Gastroesophageal sphincter (tissue), 4 donors: ENCODE measurements at regions not wholly inside any gene's neighbourhood (a gene's known extent, or its start where the extent isn't known, plus 50 kb on each side); places are given as distances from the start of the nearest gene placed in this dataset.

Experiments
- ATAC-seq: fragments of 150-250 bp; one replicate; pipeline ENCODE4 v1.9.1; 2016; ENCODE audit warnings: mild to moderate bottlenecking, moderate library complexity
- H3K27ac ChIP-seq, 4 donors: fragments of 200-600 bp; sonication (generic) in 3 of 4; 1 replicate in 3 of 4; 2 replicates in 1 of 4; pipeline ENCODE4 v1.5.1; 2016 to 2019
- H3K27me3 ChIP-seq: fragments of 200-600 bp; sonication (generic); one replicate; pipeline ENCODE4 v1.5.1; 2019
- H3K36me3 ChIP-seq, 2 donors: fragments of 200-600 bp; sonication (generic); one replicate each; pipeline ENCODE4 v1.5.1; 2019; ENCODE audit warnings: control low read depth in 1 of 2
- H3K4me1 ChIP-seq, 3 donors: fragments of 200-600 bp; sonication (generic); 1 replicate in 2 of 3; 2 replicates in 1 of 3; pipeline ENCODE4 v1.5.1; 2016 to 2019; ENCODE audit warnings: control low read depth in 2 of 3
- H3K4me3 ChIP-seq, 2 donors: fragments of 200-600 bp; sonication (generic); one replicate each; pipeline ENCODE4 v1.5.1; 2019; ENCODE audit warnings: mild to moderate bottlenecking in 1 of 2, moderate library complexity in 1 of 2
- H3K9me3 ChIP-seq, 3 donors: fragments of 200-600 bp; sonication (generic); one replicate each; pipeline ENCODE4 v1.5.1; 2017 to 2019; ENCODE audit warnings: control low read depth in 2 of 3
- EP300 ChIP-seq: sonication (generic); formaldehyde crosslinking; IDR thresholded peaks from one replicate; pipeline ENCODE4 v1.6.1; 2017; ENCODE audit warnings: antibody characterized with exemption, mild to moderate bottlenecking
- POLR2A ChIP-seq, 2 donors: fragments of 450-650 bp; IDR thresholded peaks; one replicate each; pipeline ENCODE4 v1.6.1; 2017; ENCODE audit warnings: antibody characterized with exemption in 2 of 2, mild to moderate bottlenecking in 2 of 2, moderate library complexity in 1 of 2
- POLR2AphosphoS5 ChIP-seq: sonication (generic); formaldehyde crosslinking; IDR thresholded peaks from one replicate; pipeline ENCODE4 v1.6.1; 2017; ENCODE audit warnings: antibody characterized with exemption
- WGBS, 2 donors: methylation state at CpG; one replicate each; pipeline ENCODE4 v1.1.5; 2018; ENCODE audit warnings: low coverage in 1 of 2; 5-methylcytosine and 5-hydroxymethylcytosine counted together
- TF ChIP-seq, protein P1 (sequence below), 4 experiments: fragments of 200-600 bp in 2 of 4; fragments of 450-650 bp in 2 of 4; sonication (generic) in 1 of 4; IDR thresholded peaks; one replicate each; pipeline ENCODE4 v1.5.1; 2017 to 2019; ENCODE audit warnings: antibody characterized with exemption in 4 of 4, mild to moderate bottlenecking in 2 of 4, moderate library complexity in 2 of 4

DNA sequence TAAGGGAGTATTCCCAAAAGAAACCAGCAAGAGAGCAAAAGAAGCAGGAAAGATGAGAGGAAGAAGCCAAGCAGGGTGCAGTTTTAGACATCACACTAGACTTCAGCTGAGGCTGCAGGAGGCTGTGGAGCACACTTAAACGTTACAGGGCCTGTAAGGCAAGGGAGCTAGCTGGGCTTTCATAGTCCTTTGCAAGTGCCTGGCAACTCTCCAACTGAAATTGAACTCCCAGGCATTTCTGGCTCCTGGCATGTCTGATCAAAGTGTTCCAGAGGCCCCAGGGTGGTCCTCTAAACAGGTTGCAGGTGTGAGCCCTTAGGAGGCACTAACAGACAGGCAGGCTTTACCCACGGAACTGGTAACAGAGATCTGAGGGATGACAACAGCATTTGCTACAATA, 750.2 kb downstream of the XPNPEP1 start:
- no peaks in the 10 kb centered on the region for H3K9me3 ChIP-seq
- no peaks in the 10 kb centered on the region for H3K4me1 ChIP-seq
- H3K27ac ChIP-seq: no peak overlapping the region
- no peaks in the 10 kb centered on the region for H3K27me3 ChIP-seq
- 32% methylated on average over 2 of the region's 2 CpGs; no CpG with 5 or more reads in 1 of the 2 donors for WGBS, 2 donors
- H3K36me3 ChIP-seq: no peaks in the 10 kb centered on the region
- no peak for ATAC-seq
- no peak overlapping the region for H3K4me3 ChIP-seq
- no peak for TF ChIP-seq POLR2AphosphoS5
- TF ChIP-seq, protein P1, sequence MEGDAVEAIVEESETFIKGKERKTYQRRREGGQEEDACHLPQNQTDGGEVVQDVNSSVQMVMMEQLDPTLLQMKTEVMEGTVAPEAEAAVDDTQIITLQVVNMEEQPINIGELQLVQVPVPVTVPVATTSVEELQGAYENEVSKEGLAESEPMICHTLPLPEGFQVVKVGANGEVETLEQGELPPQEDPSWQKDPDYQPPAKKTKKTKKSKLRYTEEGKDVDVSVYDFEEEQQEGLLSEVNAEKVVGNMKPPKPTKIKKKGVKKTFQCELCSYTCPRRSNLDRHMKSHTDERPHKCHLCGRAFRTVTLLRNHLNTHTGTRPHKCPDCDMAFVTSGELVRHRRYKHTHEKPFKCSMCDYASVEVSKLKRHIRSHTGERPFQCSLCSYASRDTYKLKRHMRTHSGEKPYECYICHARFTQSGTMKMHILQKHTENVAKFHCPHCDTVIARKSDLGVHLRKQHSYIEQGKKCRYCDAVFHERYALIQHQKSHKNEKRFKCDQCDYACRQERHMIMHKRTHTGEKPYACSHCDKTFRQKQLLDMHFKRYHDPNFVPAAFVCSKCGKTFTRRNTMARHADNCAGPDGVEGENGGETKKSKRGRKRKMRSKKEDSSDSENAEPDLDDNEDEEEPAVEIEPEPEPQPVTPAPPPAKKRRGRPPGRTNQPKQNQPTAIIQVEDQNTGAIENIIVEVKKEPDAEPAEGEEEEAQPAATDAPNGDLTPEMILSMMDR (IDR thresholded peaks at IDR 0.05): no peak
- TF ChIP-seq EP300: no peak
- TF ChIP-seq POLR2A (IDR thresholded peaks at IDR 0.05): no peak

DNA sequence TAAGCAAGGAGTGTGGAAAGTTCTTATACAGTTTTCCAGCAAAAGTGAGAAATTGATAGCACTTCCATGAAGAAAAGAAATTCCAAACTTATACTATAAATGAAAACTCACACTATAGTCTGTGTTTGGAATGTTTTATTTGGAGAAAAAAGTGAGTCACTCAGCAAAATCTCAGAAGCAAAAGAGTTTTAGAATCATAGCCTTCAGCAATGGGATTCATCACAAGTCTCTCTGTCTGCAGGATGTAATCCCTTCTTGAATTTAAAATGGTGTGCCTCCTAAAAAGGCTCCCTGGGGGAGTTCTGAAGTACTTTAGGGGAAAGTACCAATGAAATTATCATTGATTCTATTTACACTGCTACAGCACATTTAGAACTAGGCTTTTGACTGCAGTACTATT, 756.4 kb downstream of the XPNPEP1 start:
- no peaks in the 10 kb centered on the region for H3K9me3 ChIP-seq

DNA sequence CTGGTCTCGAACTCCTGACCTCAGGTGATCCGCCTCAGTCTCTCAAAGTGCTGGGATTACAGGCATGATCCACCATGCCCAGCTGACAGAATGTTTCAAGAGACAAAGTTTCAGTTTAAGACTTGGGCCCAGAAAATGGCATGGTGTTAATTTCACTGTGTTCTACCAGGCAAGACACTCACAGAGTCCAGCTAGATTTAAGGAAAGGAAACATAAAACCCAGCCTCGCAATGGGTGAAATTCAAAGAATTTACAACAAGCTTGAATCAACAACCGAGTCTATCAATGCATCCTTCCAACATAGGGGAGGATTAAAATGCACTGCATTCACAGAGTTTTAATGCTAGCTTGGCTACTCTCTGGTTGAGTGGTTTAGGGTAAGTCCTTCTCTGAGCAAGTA, 764.0 kb downstream of the XPNPEP1 start:
- TF ChIP-seq EP300: no peak
- TF ChIP-seq POLR2AphosphoS5: no peak
- TF ChIP-seq, protein P1 (IDR thresholded peaks at IDR 0.05): no peak
- no peak for TF ChIP-seq POLR2A (IDR thresholded peaks at IDR 0.05)
- Histone ChIP-seq H3K4me3 (no peak overlapping the region), H3K9me3 (no peaks in the 10 kb centered on the region), H3K27me3 (no peaks in the 10 kb centered on the region), H3K4me1 (no peaks in the 10 kb centered on the region), H3K36me3 (no peaks in the 10 kb centered on the region), H3K27ac (no peak overlapping the region)
- ATAC-seq: no peak
- 54 to 87% methylated on average over 2 of the region's 4 CpGs for WGBS, 2 donors

More for the DNA sequence above, 756.4 kb downstream of the XPNPEP1 start:
- TF ChIP-seq EP300 (no peak), POLR2AphosphoS5 (no peak), POLR2A (IDR thresholded peaks at IDR 0.05) (no peak)
- TF ChIP-seq, protein P1 (IDR thresholded peaks at IDR 0.05): no peak
- no peak for ATAC-seq
- H3K36me3 ChIP-seq: no peaks in the 10 kb centered on the region
- no peak overlapping the region for H3K4me3 ChIP-seq
- no peak overlapping the region for H3K27ac ChIP-seq
- H3K4me1 ChIP-seq: no peaks in the 10 kb centered on the region
- no peaks in the 10 kb centered on the region for H3K27me3 ChIP-seq

DNA sequence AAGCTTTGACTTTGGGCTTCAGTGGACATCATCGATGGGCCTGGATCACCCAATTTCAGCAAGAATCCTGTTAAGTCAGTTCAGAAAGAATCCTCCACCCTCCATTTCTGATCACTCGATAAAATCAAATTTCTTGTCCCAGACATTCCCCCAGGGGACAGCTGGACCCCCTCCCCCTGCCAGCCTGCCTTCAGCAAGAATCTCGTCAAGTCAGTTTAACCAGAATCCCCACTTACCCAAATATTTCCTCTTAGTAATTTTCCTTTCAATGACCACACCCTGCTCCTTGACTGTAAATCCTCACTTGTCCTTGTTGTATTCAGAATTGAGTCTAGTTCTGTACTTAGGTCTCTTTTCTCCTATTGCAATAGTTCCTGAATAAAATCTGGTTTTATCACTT, 766.9 kb downstream of the XPNPEP1 start:
- Histone ChIP-seq H3K4me1 (no peaks in the 10 kb centered on the region), H3K4me3 (no peak overlapping the region)

DNA sequence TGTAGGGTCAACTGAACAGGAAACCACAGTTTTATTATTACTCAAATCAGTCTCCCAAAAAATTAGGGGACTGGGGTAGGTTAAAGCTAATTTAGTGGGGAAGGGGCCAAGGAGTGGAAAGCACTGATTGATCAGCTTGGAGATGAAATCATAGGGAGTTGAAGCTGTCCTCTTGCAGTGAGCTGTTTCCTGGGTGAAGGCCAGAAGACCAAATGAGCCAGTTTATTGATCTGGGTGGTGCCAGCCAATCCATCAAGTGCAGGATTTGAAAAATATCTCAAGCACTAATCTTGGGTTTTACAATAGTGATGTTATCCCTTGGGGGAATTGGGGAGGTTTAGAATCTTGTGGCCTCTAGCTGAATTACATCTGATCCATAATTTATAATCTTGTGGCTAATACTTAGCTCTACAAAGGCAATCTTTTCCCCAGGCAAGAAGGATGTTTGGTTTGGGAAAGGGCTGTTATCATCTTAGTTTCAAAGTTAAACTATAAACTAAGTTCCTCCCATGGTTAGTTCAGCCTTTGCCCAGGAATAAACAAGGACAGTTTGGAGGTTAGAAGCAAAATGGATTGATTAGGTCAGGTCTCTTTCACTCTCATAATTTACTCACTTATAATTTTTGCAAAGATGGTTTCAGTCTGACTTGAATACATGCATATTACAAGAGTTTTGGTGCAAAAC, 773.5 kb downstream of the XPNPEP1 start:
- H3K36me3 ChIP-seq: no peaks in the 10 kb centered on the region
- H3K4me3 ChIP-seq: no peak overlapping the region
- no peak overlapping the region for H3K27ac ChIP-seq
- ATAC-seq: no peak
- TF ChIP-seq, protein P1 (IDR thresholded peaks at IDR 0.05): no peak
- TF ChIP-seq EP300 (no peak), POLR2A (IDR thresholded peaks at IDR 0.05) (no peak), POLR2AphosphoS5 (no peak)
- H3K27me3 ChIP-seq: no peaks in the 10 kb centered on the region
- no peaks in the 10 kb centered on the region for H3K9me3 ChIP-seq
- no peaks in the 10 kb centered on the region for H3K4me1 ChIP-seq

More for the DNA sequence above, 766.9 kb downstream of the XPNPEP1 start:
- Histone ChIP-seq H3K9me3 (no peaks in the 10 kb centered on the region), H3K27ac (no peak overlapping the region), H3K27me3 (no peaks in the 10 kb centered on the region), H3K36me3 (no peaks in the 10 kb centered on the region)
- WGBS, 2 donors: 83 to 85% methylated on average over 3 of the region's 3 CpGs
- ATAC-seq: no peak
- no peak for TF ChIP-seq POLR2A (IDR thresholded peaks at IDR 0.05)
- TF ChIP-seq, protein P1 (IDR thresholded peaks at IDR 0.05): no peak
- no peak for TF ChIP-seq POLR2AphosphoS5
- TF ChIP-seq EP300: no peak
